ENCODE measurements at regions not wholly inside any gene's neighbourhood (a gene's known extent, or its start where the extent isn't known, plus 50 kb on each side); places are given as distances from the start of the nearest gene placed in this dataset.
A peak's percentile ranks its signal among the peaks of the same experiment; 100 is the strongest.

GRCh38 chr2:120439637-120440384, 93.9 kb downstream of the INHBB start:
- Mint-ChIP-seq H3K27ac (ENCODE audit: unreplicated experiment) (no peak overlapping the region), H3K4me1 (ENCODE audit: unreplicated experiment) (peaks cover 4% of the 10 kb centered on the region), H3K4me3 (ENCODE audit: unreplicated experiment) (no peak overlapping the region), H3K9me3 (ENCODE audit: unreplicated experiment) (no peaks in the 10 kb centered on the region), H3K27me3 (ENCODE audit: unreplicated experiment) (peaks cover 27% of the 10 kb centered on the region), H3K36me3 (ENCODE audit: low read depth, unreplicated experiment) (peaks cover 5% of the 10 kb centered on the region)
- no peak for DNase-seq (ENCODE audit: low spot score)
- no peak for TF ChIP-seq CTCF (IDR thresholded peaks at IDR 0.05; ENCODE audit: unreplicated experiment)

GRCh38 chr2:120440521-120441350, 94.8 kb downstream of the INHBB start:
- no peak for TF ChIP-seq CTCF (IDR thresholded peaks at IDR 0.05; ENCODE audit: unreplicated experiment)
- peaks cover 24% of the 10 kb centered on the region for H3K27me3 Mint-ChIP-seq (ENCODE audit: unreplicated experiment)
- H3K4me3 Mint-ChIP-seq (ENCODE audit: unreplicated experiment): no peak overlapping the region
- no peaks in the 10 kb centered on the region for H3K9me3 Mint-ChIP-seq (ENCODE audit: unreplicated experiment)
- H3K27ac Mint-ChIP-seq (ENCODE audit: unreplicated experiment): no peak overlapping the region
- H3K36me3 Mint-ChIP-seq (ENCODE audit: low read depth, unreplicated experiment): peaks cover 5% of the 10 kb centered on the region
- no peak for DNase-seq (ENCODE audit: low spot score)
- peaks cover 4% of the 10 kb centered on the region for H3K4me1 Mint-ChIP-seq (ENCODE audit: unreplicated experiment)

- Mint-ChIP-seq H3K9me3 (ENCODE audit: unreplicated experiment) (no peaks in the 10 kb centered on the region), H3K4me3 (ENCODE audit: unreplicated experiment) (no peak overlapping the region), H3K27ac (ENCODE audit: unreplicated experiment) (no peak overlapping the region), H3K27me3 (ENCODE audit: unreplicated experiment) (peaks cover 24% of the 10 kb centered on the region), H3K4me1 (ENCODE audit: unreplicated experiment) (peaks cover 4% of the 10 kb centered on the region), H3K36me3 (ENCODE audit: low read depth, unreplicated experiment) (peaks cover 5% of the 10 kb centered on the region)
- no peak for TF ChIP-seq CTCF (IDR thresholded peaks at IDR 0.05; ENCODE audit: unreplicated experiment)
- DNase-seq (ENCODE audit: low spot score): no peak
Observed at GRCh38 chr2:120441351-120441700, 95.4 kb downstream of the INHBB start.

- peak; percentile 33 for DNase-seq (ENCODE audit: low spot score)
- H3K27ac Mint-ChIP-seq (ENCODE audit: unreplicated experiment): no peak overlapping the region
- peaks cover 5% of the 10 kb centered on the region for H3K36me3 Mint-ChIP-seq (ENCODE audit: low read depth, unreplicated experiment)
- peak overlapping the region; percentile 51 for H3K4me3 Mint-ChIP-seq (ENCODE audit: unreplicated experiment)
- H3K4me1 Mint-ChIP-seq (ENCODE audit: unreplicated experiment): peaks cover 4% of the 10 kb centered on the region
- no peak for TF ChIP-seq CTCF (IDR thresholded peaks at IDR 0.05; ENCODE audit: unreplicated experiment)
- peaks cover 22% of the 10 kb centered on the region for H3K27me3 Mint-ChIP-seq (ENCODE audit: unreplicated experiment)
- H3K9me3 Mint-ChIP-seq (ENCODE audit: unreplicated experiment): no peaks in the 10 kb centered on the region
Observed at GRCh38 chr2:120441744-120442471, 96.0 kb downstream of the INHBB start.

All from endothelial cell (in vitro differentiated cells).